NOMO-1 (cell line): ENCODE measurements at regions not wholly inside any gene's neighbourhood (a gene's known extent, or its start where the extent isn't known, plus 50 kb on each side); places are given as distances from the start of the nearest gene placed in this dataset.

Experiments
- DNase-seq, 2 experiments: peaks; one replicate each; lab custom pipeline; 2025; ENCODE audit not compliant: unreplicated experiment in 2 of 2; lab: John Stamatoyannopoulos, UW

DNA sequence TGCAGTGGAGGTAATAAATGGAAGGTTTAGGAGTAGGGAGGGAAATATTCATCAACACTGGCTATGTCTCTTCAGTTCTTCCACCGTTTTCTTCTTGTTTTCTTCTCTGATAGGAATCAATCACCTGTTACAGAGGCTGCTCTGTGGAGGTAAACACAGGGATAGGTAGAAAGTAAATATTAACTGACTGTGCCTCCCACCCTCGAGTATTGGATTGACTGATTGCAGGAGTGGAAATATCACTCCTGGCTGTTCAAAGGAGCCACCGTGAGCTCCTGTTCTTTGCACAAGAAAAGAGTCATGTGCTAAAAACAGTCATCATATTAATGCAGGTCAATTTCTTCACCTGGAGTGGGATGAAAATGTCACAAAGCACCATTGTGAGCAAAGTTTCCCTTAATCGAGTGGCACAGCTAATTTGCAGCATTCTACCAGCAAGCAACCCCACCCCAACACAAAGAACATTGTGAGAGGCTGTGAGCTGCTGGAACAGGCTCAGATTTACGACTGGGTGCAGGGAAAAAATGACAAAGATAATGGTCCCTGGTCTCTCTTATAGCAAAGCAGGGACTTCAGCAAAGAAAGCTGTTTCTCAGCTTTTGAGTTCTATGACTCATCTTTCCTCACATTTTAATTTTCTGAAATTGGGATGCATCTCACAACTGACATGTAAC is 113.7 kb upstream of the TSPAN5 start:
- DNase-seq, result no peak

DNA sequence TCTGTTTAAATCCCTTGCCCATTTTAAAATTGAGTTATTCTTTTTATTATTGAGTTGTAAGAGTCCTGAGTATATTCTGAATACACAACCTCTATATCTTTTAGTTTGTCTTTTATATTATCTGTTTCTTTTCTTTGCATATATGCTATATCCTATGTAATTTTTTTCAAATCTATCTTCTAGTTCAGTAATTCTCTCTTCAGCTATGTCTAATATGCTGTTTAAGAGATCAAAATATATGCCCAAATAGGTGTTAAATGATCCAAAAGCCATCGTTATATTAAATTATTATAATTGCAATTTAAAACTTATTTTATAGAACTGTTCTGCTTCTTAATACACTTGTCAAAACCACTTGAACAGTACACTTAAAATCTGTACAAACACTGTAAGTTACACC is 107.4 kb upstream of the TSPAN5 start:
- DNase-seq, result no peak

DNA sequence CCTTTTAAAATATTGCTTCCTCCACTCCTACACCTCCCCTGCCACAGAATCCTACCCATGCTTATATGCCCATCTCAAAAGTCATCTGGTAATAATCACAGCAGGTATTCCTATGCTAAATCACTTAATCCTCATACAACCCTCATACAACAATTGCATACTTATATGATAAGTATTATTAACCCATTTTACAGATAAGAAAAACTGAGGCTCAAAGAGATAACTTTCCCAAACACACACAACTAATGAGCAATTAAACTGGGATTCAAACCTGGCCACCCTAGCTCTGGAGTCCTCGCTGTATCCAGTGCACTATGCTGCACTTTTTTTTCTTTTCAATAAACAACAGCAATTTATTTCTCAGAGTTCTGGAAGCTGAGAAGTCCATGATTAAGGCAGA is 99.8 kb upstream of the TSPAN5 start:
- no peak for DNase-seq

GRCh38 chr4:98754736-98755135 is 96.3 kb upstream of the TSPAN5 start:
- DNase-seq, result no peak

GRCh38 chr4:98749206-98749605 is 90.8 kb upstream of the TSPAN5 start:
- no peak for DNase-seq

DNA sequence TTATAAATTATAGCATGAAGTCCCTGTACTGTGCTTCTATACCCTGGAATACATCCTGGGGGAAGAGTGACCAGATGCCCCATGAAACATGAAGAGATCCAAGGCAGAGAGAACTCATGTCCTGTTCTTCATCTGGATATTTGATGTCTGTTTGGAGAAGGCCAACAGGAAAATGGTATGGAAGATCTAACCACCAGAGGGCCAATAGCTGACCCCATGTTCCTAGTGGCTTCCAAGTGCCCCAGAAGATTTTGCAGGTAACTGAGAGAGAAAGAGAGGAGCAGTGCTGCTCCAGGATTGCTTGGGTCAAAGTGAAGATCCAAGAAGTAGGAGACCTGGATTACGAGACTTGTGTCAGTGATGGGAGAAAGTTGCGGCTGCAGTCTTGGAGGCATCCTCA is 90.2 kb upstream of the TSPAN5 start:
- no peak for DNase-seq

GRCh38 chr4:98747393-98748091 is 89.1 kb upstream of the TSPAN5 start:
- DNase-seq, result no peak

DNA sequence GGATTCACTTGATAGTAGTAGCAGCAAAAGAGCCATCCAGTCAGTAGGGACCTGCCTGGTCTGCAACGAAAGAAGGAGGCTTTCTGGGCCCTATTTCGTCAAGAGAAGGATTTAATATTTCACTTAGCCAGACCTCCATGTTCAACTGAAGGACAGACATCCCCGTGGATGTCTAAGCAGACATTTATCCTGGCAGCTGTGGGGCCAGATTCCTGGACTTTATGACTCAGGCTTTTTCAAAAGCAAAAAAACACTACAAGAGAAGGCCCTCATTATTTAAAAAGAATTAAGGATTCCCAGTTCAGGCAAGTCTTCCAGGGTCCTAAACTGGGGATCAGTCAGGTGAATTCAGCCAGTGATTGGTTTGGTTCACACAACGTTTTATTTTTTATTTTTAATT is 88.5 kb upstream of the TSPAN5 start:
- no peak for DNase-seq

DNA sequence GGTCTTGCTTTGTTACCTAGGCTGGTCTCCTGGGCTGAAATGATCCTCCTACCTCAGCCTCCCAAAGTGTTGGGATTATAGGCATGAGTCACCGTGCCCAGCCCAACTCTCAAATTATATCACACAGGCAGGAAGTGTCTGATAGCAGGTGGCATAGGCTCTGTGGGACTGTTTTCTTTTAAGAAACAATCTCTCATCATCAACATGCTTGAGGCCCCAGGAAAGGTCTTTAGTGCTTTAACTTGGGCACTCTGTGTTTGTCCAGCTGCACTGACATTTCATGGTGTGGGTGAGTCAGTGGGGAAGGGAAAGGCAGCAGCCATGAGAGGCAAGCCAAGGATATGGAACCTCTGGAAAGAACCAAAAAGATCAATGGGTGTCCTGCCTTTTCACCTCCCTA is 88.1 kb upstream of the TSPAN5 start:
- DNase-seq, result no peak

GRCh38 chr4:98745366-98745765 is 87.0 kb upstream of the TSPAN5 start:
- peak in 1 of 2 experiments; percentile 14 for DNase-seq

DNA sequence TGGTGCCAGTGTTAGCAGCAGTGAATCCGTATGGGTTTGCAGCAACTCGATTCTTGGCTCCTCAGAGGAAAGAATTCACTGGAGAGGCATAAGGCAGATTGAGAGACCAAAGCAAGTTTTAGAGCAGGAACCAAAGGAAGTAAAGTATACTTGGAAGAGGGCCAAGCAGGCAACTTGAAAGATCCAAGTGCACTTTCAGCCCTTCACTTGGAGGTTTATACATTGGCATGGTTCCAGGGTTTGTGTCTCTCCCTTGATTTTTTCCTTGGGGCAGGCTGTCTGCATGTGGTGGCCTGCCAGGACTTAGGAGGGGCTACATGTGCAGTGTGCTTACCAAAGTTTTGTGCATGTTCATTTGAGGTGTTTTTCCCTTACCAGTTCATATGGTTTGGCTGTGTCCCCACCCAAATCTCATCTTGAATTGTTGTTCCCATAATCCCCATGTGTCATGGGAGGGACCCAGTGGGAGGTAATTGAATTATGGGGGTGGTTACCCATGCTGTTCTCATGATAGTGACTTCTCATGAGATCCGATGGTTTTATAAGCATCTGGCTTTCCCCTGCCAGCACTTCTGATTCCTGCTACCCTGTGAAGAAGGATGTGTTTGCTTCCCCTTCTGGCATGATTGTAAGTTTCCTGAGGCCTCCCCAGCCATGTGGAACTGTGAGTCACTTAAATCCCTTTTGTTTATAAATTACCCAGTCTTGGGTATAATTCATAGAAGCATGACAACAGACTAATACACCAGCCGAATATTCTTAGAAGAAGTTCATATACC is 86.2 kb upstream of the TSPAN5 start:
- no peak for DNase-seq

GRCh38 chr4:98741952-98742351 is 83.5 kb upstream of the TSPAN5 start:
- DNase-seq, result no peak

GRCh38 chr4:98739751-98740150 is 81.3 kb upstream of the TSPAN5 start:
- no peak for DNase-seq

GRCh38 chr4:98733601-98734000 is 75.2 kb upstream of the TSPAN5 start:
- DNase-seq, result no peak

DNA sequence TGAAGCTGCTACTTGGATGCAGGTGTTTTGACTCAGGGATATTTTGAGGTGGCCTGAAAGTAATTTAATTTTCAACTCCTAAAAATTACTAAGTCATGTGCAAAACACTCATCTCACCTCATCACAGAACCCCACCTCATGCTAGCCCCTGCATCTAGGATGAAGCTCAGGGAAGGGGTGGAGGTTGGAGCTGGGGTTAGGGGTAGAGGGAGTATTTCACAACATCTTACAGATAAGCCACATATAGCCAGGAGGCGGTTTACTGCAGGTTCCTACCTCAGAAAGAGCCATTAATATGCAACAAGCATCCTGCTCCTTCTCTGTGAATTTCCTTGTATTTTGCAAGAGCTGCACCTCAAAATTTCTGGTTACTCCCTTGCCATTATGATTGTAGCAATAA is 70.5 kb upstream of the TSPAN5 start:
- no peak for DNase-seq

- no peak for DNase-seq
These were observed 70.0 kb upstream of the TSPAN5 start for GRCh38 chr4:98728433-98728832.

DNA sequence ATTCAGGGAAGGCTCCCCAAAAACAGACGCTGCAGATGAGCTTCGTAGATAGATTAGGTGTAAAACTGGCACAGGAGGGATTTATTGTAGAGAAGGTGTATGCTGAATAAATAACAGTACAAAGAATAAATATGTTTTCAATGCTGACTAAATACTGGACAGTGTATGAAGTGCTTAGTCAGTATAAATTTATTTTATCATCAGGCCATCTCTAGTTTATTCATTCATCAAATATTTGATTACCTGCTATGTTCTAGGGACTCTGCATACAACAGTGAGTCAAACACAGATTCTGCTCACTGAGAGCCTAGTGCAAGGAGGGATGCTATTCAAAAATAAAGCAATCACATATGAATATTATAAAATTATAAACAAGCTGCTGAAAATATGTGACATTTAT is 63.6 kb upstream of the TSPAN5 start:
- no peak for DNase-seq

DNA sequence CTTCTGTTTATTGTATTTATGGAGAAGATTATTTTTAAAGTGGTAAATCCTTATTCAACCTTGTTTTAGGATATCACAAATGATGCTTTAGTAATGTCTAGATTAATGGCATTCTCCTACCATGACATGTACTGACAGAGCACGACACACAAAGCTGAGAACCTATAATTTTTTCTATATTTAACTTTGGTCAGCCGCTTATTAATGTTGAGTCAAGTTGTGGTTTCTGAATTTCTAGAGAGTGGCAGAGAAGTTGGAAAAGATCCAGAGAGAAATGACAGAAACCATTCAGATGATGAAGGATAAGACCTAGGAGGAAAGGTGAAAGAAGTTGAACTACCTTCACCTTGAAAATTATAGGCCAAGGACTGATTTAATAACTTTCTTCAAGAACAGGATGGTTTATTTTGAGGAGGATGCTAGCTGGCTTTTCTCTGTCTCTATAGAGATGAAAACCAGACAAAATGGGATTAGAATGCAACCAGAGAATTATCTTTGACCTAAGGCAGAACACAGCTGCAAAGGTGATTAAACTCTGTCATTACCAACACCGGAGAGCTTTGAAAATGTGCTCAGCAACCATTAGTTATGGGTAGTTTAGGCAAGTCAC is 62.6 kb upstream of the TSPAN5 start:
- DNase-seq, result no peak

DNA sequence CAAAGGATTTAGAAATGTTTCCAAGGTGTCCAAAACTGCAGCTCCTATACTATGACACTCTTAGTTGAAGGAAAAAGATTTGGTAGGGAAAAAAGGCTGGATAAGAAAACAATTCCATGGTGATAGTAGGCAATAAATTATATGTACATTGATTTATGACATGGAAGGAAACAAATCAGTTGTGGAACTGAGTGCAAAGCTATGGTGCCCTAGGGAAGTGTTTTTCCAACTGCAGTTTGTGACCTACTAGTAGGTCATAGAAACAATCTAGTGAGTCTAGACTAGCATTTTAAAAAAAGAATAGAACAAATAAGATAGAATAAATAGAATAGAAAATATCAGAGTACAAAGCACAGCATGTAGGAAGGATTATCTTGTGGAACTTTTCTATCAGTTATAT is 58.4 kb upstream of the TSPAN5 start:
- no peak for DNase-seq

DNA sequence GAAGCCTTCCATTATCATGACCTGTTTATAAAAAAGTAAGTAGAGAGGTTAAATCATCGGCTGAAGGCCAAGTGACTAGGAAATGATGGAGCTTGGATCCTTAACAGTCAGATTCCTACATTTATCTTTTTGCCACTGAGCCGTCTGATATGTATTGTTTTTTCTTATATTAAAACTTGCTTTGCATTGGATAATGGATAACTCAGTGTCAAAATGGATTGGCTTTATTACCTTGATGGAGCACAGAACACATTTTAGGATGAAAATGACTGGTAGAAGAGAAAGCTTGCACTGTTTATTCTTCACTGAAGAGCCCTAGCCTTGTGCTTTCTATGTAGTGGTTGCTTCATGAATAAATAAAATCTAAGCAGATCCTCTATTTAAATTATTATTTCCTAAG is 54.2 kb upstream of the TSPAN5 start:
- DNase-seq, result no peak

GRCh38 chr4:98711526-98711925 is 53.1 kb upstream of the TSPAN5 start:
- DNase-seq, result no peak

GRCh38 chr4:98710831-98711230 is 52.4 kb upstream of the TSPAN5 start:
- no peak for DNase-seq
